ENCODE measurements at regions not wholly inside any gene's neighbourhood (a gene's known extent, or its start where the extent isn't known, plus 50 kb on each side); places are given as distances from the start of the nearest gene placed in this dataset.

- TF ChIP-seq CREB5 (CRISPR knock-in tag; IDR thresholded peaks at IDR 0.05; ENCODE audit: low read depth) = no peak
- no peak for TF ChIP-seq SNAI2 (CRISPR knock-in tag; IDR thresholded peaks at IDR 0.05)
- TF ChIP-seq, protein P1, sequence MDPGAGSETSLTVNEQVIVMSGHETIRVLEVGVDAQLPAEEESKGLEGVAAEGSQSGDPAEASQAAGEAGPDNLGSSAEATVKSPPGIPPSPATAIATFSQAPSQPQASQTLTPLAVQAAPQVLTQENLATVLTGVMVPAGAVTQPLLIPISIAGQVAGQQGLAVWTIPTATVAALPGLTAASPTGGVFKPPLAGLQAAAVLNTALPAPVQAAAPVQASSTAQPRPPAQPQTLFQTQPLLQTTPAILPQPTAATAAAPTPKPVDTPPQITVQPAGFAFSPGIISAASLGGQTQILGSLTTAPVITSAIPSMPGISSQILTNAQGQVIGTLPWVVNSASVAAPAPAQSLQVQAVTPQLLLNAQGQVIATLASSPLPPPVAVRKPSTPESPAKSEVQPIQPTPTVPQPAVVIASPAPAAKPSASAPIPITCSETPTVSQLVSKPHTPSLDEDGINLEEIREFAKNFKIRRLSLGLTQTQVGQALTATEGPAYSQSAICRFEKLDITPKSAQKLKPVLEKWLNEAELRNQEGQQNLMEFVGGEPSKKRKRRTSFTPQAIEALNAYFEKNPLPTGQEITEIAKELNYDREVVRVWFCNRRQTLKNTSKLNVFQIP (CRISPR knock-in tag; IDR thresholded peaks at IDR 0.05; ENCODE audit: borderline replicate concordance, low read depth) = no peak
- TF ChIP-seq CSDC2 (CRISPR knock-in tag; IDR thresholded peaks at IDR 0.05) = no peak
- TF ChIP-seq PPARA (CRISPR knock-in tag; IDR thresholded peaks at IDR 0.05; ENCODE audit: borderline replicate concordance) = no peak
- no peak for TF ChIP-seq ZNF565 (CRISPR knock-in tag; conservative IDR thresholded peaks at IDR 0.05; ENCODE audit: low read depth)
- TF ChIP-seq ISL1 (CRISPR knock-in tag; IDR thresholded peaks at IDR 0.05) = no peak
- no peak for TF ChIP-seq GLIS3 (CRISPR knock-in tag; IDR thresholded peaks at IDR 0.05)
- no peak for TF ChIP-seq CSRNP3 (CRISPR knock-in tag; IDR thresholded peaks at IDR 0.05)
- no peak for TF ChIP-seq TSHZ2 (CRISPR knock-in tag; IDR thresholded peaks at IDR 0.05)
- no peak for TF ChIP-seq ESRRG (CRISPR knock-in tag; IDR thresholded peaks at IDR 0.05)
- no peak for TF ChIP-seq ZFP3 (CRISPR knock-in tag; IDR thresholded peaks at IDR 0.05)
- no peak for TF ChIP-seq ZNF8 (CRISPR knock-in tag; IDR thresholded peaks at IDR 0.05)
- no peak for TF ChIP-seq OSR1 (CRISPR knock-in tag; IDR thresholded peaks at IDR 0.05)
- no peak for TF ChIP-seq ARNTL (CRISPR knock-in tag; IDR thresholded peaks at IDR 0.05; ENCODE audit: borderline replicate concordance, low read depth)
- no peak for TF ChIP-seq PATZ1 (CRISPR knock-in tag; IDR thresholded peaks at IDR 0.05; ENCODE audit: borderline replicate concordance)
- no peak for TF ChIP-seq TCF4 (CRISPR knock-in tag; IDR thresholded peaks at IDR 0.05; ENCODE audit: borderline replicate concordance)
- ATAC-seq = no peak
Observed at GRCh38 chr9:75588808-75589207, 301.7 kb upstream of the PCSK5 start.

GRCh38 chr9:75589497-75589896 is 301.0 kb upstream of the PCSK5 start:
- no peak for ATAC-seq
- TF ChIP-seq, protein P1 (CRISPR knock-in tag; IDR thresholded peaks at IDR 0.05; ENCODE audit: borderline replicate concordance, low read depth) = no peak
- TF ChIP-seq ZFP30 (CRISPR knock-in tag; IDR thresholded peaks at IDR 0.05) (no peak), CSRNP3 (CRISPR knock-in tag; IDR thresholded peaks at IDR 0.05) (no peak), ZFP3 (CRISPR knock-in tag; IDR thresholded peaks at IDR 0.05) (no peak), CSDC2 (CRISPR knock-in tag; IDR thresholded peaks at IDR 0.05) (no peak), OSR1 (CRISPR knock-in tag; IDR thresholded peaks at IDR 0.05) (no peak), TOX (CRISPR knock-in tag; IDR thresholded peaks at IDR 0.05; ENCODE audit: borderline replicate concordance) (no peak)

All from SK-N-SH treated with all-trans-retinoic acid at 6 μM for 48 hours (cell line).